SH-SY5Y (cell line): ENCODE measurements at regions not wholly inside any gene's neighbourhood (a gene's known extent, or its start where the extent isn't known, plus 50 kb on each side); places are given as distances from the start of the nearest gene placed in this dataset.

Experiments used
- GATA2 ChIP-seq: IDR thresholded peaks from 2 replicates; pipeline ENCODE4 v1.6.1; 2011; ENCODE audit warnings: mild to moderate bottlenecking, low read depth, low read length
- GATA3 ChIP-seq: IDR thresholded peaks from 2 replicates; pipeline ENCODE4 v1.6.1; 2011; ENCODE audit warnings: low read depth, mild to moderate bottlenecking, low read length, moderate library complexity

DNA sequence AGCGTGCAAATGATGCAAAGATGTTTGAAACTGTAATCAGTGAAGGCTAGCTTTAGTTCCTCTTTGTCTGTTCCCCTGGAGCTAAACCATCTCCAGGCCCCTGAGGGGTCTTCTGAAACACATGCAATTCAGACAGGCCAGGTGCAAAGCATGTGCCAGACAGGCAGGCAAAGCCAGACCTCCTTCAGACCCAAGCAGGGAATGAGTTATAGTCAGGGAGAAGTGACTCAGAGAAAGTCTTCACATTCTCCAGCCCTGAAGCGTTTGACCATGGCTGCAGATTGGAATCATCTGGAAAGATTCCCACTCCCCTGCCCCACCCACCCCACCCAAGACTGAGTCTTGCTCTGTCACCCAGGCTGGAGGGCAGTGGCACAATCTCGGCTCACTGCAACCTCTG is 187.0 kb upstream of the ISX start:
- TF ChIP-seq GATA2 (no peak), GATA3 (no peak)
